ENCODE measurements at regions not wholly inside any gene's neighbourhood (a gene's known extent, or its start where the extent isn't known, plus 50 kb on each side); places are given as distances from the start of the nearest gene placed in this dataset.

GRCh38 chr6:93021235-93021915 is 398.0 kb downstream of the EPHA7 start:
- no peak for TF ChIP-seq EZH2 (IDR thresholded peaks at IDR 0.05; ENCODE audit: borderline replicate concordance, control insufficient read depth, low read depth, low read length)
- TF ChIP-seq KDM1A (IDR thresholded peaks at IDR 0.05; ENCODE audit: borderline replicate concordance): no peak
- TF ChIP-seq, protein P1, sequence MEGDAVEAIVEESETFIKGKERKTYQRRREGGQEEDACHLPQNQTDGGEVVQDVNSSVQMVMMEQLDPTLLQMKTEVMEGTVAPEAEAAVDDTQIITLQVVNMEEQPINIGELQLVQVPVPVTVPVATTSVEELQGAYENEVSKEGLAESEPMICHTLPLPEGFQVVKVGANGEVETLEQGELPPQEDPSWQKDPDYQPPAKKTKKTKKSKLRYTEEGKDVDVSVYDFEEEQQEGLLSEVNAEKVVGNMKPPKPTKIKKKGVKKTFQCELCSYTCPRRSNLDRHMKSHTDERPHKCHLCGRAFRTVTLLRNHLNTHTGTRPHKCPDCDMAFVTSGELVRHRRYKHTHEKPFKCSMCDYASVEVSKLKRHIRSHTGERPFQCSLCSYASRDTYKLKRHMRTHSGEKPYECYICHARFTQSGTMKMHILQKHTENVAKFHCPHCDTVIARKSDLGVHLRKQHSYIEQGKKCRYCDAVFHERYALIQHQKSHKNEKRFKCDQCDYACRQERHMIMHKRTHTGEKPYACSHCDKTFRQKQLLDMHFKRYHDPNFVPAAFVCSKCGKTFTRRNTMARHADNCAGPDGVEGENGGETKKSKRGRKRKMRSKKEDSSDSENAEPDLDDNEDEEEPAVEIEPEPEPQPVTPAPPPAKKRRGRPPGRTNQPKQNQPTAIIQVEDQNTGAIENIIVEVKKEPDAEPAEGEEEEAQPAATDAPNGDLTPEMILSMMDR (IDR thresholded peaks at IDR 0.05 in 2 of 3, conservative IDR thresholded peaks at IDR 0.05 in 1 of 3; ENCODE audit: control insufficient read depth in 2 of 3, extremely low read depth in 1 of 3, insufficient read depth in 1 of 3, low read depth in 3 of 3, low read length in 3 of 3): no peak
- no peak for TF ChIP-seq ETV6 (conservative IDR thresholded peaks at IDR 0.05 in 1 of 2, IDR thresholded peaks at IDR 0.05 in 1 of 2; ENCODE audit: borderline replicate concordance in 1 of 2, low read depth in 1 of 2)
- no peak for TF ChIP-seq RCOR1 (conservative IDR thresholded peaks at IDR 0.05; ENCODE audit: low read depth, low read length)
- TF ChIP-seq JUNB (IDR thresholded peaks at IDR 0.05): no peak
- TF ChIP-seq MLLT1 (IDR thresholded peaks at IDR 0.05): no peak

Measured in GM12878 (cell line).